ENCODE measurements at regions not wholly inside any gene's neighbourhood (a gene's known extent, or its start where the extent isn't known, plus 50 kb on each side); places are given as distances from the start of the nearest gene placed in this dataset.

GRCh38 chr5:1936901-1937300 lies 54.2 kb upstream of the IRX4 start:
- TF ChIP-seq CTCF (IDR thresholded peaks at IDR 0.05; ENCODE audit: low read depth, low read length) (no peak), EZH2phosphoT487 (IDR thresholded peaks at IDR 0.05; ENCODE audit: low read depth) (no peak)

Data from OCI-LY3 (cell line).